ENCODE measurements at regions not wholly inside any gene's neighbourhood (a gene's known extent, or its start where the extent isn't known, plus 50 kb on each side); places are given as distances from the start of the nearest gene placed in this dataset.

DNA sequence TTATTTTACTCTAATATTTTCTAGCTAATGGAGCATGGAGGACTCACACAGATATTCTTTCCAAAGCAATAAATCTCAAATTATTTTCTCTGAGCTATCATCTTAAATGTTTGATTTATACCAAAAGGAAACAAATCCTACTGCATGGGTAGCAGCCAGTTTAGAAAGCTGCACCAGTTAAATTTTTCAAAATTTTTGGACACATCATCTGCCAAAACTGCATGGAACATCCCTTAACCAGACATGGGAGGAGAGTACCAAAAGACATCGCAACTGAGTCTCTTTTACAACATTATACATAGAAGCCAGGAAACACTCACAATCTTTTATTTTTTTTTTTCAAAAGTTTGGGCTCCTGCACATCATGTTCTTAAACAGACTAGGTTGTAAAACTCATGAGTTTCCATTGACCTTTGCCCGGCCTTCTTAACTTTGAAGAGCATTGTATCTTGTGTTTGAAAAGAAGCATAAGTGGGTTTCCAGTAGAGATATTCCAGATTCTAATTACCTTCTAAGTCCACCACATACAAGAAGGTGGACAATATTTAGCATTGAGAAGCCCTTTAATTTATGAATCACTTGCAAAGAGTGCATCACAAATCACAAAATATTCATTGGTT lies 87.7 kb upstream of the HMGCLL1 start:
- Histone ChIP-seq H3K4me1 (no peaks in the 10 kb centered on the region), H3K4me3 (no peak overlapping the region), H3K36me3 (no peaks in the 10 kb centered on the region), H3K9me3 (peaks cover 0 to 6% (median 2%) of the 10 kb centered on the region in 4 donors), H3K27me3 (no peaks in the 10 kb centered on the region), H3K27ac (no peak overlapping the region)
- TF ChIP-seq POLR2A (IDR thresholded peaks at IDR 0.05): no peak
- TF ChIP-seq, protein P1, sequence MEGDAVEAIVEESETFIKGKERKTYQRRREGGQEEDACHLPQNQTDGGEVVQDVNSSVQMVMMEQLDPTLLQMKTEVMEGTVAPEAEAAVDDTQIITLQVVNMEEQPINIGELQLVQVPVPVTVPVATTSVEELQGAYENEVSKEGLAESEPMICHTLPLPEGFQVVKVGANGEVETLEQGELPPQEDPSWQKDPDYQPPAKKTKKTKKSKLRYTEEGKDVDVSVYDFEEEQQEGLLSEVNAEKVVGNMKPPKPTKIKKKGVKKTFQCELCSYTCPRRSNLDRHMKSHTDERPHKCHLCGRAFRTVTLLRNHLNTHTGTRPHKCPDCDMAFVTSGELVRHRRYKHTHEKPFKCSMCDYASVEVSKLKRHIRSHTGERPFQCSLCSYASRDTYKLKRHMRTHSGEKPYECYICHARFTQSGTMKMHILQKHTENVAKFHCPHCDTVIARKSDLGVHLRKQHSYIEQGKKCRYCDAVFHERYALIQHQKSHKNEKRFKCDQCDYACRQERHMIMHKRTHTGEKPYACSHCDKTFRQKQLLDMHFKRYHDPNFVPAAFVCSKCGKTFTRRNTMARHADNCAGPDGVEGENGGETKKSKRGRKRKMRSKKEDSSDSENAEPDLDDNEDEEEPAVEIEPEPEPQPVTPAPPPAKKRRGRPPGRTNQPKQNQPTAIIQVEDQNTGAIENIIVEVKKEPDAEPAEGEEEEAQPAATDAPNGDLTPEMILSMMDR (IDR thresholded peaks at IDR 0.05): no peak
- TF ChIP-seq EP300 (IDR thresholded peaks at IDR 0.05): no peak
- TF ChIP-seq POLR2AphosphoS5 (IDR thresholded peaks at IDR 0.05): no peak
- 81 to 91% methylated on average over 2 of the region's 2 CpGs for WGBS, 2 donors
- DNase-seq (no peak), ATAC-seq (ENCODE audit: low FRiP score in 2 of 2) (peak in 1 of 2 donors; percentile 44)

DNA sequence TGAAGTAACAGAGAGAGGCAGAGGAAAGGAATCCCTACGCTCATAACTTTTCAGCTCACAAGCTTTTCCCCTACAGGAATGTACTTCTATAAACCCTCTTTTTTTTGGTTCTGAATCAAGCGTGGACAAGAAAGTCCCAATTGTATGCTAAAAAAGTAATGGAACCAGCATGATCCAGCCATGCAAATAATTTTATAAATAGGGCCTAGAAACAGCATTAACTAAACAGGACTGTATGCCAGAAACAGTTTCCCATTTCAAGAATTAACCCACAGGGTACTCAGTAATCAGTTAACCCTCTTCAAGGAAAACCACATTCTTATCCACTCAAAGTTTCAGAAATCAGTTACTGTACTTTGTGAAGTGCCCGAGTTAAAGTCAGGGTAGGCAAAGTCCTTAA lies 87.0 kb upstream of the HMGCLL1 start:
- TF ChIP-seq EP300 (IDR thresholded peaks at IDR 0.05): no peak
- TF ChIP-seq, protein P1 (IDR thresholded peaks at IDR 0.05): no peak
- TF ChIP-seq POLR2AphosphoS5 (IDR thresholded peaks at IDR 0.05): no peak
- TF ChIP-seq POLR2A (IDR thresholded peaks at IDR 0.05): no peak
- Histone ChIP-seq H3K27ac (no peak overlapping the region), H3K36me3 (no peaks in the 10 kb centered on the region), H3K4me1 (no peaks in the 10 kb centered on the region), H3K9me3 (peaks cover 0 to 6% (median 2%) of the 10 kb centered on the region in 4 donors), H3K27me3 (no peaks in the 10 kb centered on the region), H3K4me3 (no peak overlapping the region)
- DNase-seq (no peak), ATAC-seq (ENCODE audit: low FRiP score in 2 of 2) (no peak)
- WGBS, 2 donors: 83 to 84% methylated on average over 3 of the region's 3 CpGs

DNA sequence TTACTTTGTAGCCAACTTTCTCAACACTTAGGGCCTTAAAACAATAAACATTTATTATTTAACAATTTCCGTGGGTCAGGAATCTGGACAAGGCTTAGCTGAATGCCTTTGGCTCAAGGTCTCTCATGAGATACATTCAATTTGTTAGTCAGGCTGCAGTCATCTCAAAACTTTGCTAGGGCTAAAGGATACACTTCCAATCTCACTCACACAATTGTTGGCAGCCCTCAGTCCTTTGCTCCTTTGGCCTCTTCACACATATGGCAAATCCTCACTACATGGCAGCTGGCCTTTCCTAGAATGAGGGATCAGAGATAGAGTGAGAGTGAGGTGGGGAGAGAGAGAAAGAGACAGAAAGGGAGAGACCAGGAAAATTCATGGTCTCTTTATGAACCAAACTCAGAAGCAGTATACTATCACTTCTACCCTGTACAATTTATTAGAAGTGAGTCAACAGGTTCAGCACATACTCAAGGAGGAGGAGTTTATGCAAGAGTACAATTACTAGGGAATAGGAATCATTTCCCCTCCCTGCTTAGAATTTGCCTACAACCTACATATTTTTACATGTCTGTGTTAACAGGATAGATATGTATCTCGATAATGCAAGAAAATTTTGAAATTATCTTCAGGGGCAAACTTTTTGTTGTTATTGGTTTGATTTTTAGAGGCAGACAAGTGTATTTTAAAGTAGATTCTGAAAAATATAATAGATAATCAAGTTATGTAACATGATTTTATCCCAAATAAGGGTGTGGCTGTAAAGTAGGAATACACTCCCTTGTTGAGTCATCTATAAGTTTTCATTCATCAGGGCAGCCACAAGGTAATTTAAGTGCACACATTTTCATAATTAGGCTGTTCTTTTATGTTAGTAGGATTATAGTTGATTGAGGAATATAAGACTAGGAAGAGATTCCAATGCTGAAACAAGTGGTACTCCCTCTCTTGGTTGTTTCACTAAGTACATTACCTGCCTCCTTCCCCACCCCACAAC lies 85.9 kb upstream of the HMGCLL1 start:
- no peaks in the 10 kb centered on the region for H3K36me3 ChIP-seq
- peaks cover 0 to 6% (median 2%) of the 10 kb centered on the region in 4 donors for H3K9me3 ChIP-seq
- ATAC-seq (ENCODE audit: low FRiP score in 2 of 2) (no peak), DNase-seq (no peak)
- TF ChIP-seq, protein P1 (IDR thresholded peaks at IDR 0.05): no peak
- TF ChIP-seq POLR2A (IDR thresholded peaks at IDR 0.05): no peak
- TF ChIP-seq EP300 (IDR thresholded peaks at IDR 0.05): no peak
- TF ChIP-seq POLR2AphosphoS5 (IDR thresholded peaks at IDR 0.05): no peak
- H3K4me1 ChIP-seq: no peaks in the 10 kb centered on the region
- H3K4me3 ChIP-seq: no peak overlapping the region
- no peaks in the 10 kb centered on the region for H3K27me3 ChIP-seq
- H3K27ac ChIP-seq: no peak overlapping the region
- 74 to 84% methylated on average over 2 of the region's 2 CpGs for WGBS, 2 donors

DNA sequence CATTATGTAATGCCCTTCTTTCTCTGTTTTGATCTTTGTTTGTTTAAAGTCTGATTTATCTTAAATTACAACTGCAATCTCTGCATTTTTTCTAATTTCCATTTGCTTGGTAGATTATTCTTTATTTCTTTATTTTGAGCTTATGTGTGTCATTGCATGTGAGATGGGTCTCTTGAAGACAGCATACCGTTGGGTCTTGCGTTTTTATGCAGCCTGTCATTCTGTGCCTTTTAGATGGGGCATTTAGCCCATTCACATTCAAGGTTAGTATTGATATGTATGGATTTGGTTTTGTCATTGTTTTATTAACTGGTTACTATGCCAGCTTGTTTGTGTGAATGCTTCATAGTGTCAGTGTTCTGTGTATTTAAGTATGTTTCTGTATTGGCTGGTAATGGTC lies 84.9 kb upstream of the HMGCLL1 start:
- 87 to 98% methylated on average over 2 of the region's 2 CpGs for WGBS, 2 donors
- H3K4me1 ChIP-seq: no peaks in the 10 kb centered on the region
- DNase-seq (no peak), ATAC-seq (ENCODE audit: low FRiP score in 2 of 2) (no peak)
- H3K9me3 ChIP-seq: peaks cover 0 to 6% (median 2%) of the 10 kb centered on the region in 4 donors
- no peak for TF ChIP-seq EP300 (IDR thresholded peaks at IDR 0.05)
- TF ChIP-seq, protein P1 (IDR thresholded peaks at IDR 0.05): no peak
- TF ChIP-seq POLR2AphosphoS5 (IDR thresholded peaks at IDR 0.05): no peak
- H3K27ac ChIP-seq: no peak overlapping the region
- H3K27me3 ChIP-seq: no peaks in the 10 kb centered on the region
- no peaks in the 10 kb centered on the region for H3K36me3 ChIP-seq
- no peak overlapping the region for H3K4me3 ChIP-seq
